ENCODE measurements at regions not wholly inside any gene's neighbourhood (a gene's known extent, or its start where the extent isn't known, plus 50 kb on each side); places are given as distances from the start of the nearest gene placed in this dataset.

GRCh38 chr21:35510957-35511695, 462.0 kb upstream of the RUNX1 start:
- Histone ChIP-seq H3K27me3 (replicated peaks; ENCODE audit: control insufficient read depth, insufficient read depth, low read length) (no peaks in the 10 kb centered on the region), H3K36me3 (ENCODE audit: control insufficient read depth, insufficient read depth, low read length, severe bottlenecking) (no peaks in the 10 kb centered on the region), H3K9me3 (ENCODE audit: control insufficient read depth, low read length) (no peaks in the 10 kb centered on the region)

DNA sequence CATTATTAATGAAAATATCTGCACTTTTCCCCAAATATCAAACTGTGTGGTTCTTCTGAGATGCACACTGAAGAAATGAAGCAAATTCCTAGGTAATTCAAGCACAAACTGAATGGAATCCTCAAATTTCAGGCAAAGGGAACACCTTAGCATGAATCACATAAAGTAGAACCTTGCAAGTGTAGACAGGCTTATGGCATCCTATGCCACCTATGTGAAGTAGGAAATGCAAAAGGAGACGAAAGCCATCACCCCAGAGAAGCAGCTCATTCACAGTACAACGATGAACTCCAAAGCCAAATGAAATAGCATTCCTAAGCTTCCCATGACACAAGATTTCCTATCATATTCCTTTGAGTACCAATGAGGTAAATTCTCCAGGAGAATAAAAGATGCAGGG, 461.2 kb upstream of the RUNX1 start:
- Histone ChIP-seq H3K4me3 (ENCODE audit: low read length) (no peak overlapping the region), H3K36me3 (ENCODE audit: control insufficient read depth, insufficient read depth, low read length, severe bottlenecking) (no peaks in the 10 kb centered on the region), H3K9ac (ENCODE audit: low read length) (no peak overlapping the region), H3K27me3 (replicated peaks; ENCODE audit: control insufficient read depth, insufficient read depth, low read length) (no peaks in the 10 kb centered on the region), H3K4me1 (ENCODE audit: control insufficient read depth, insufficient read depth, low read length) (peaks cover 38% of the 10 kb centered on the region), H3K9me3 (ENCODE audit: control insufficient read depth, low read length) (no peaks in the 10 kb centered on the region)
- no peak for DNase-seq (ENCODE audit: low read depth)

More at GRCh38 chr21:35510957-35511695, 462.0 kb upstream of the RUNX1 start:
- DNase-seq (ENCODE audit: low read depth), result peak; percentile 63
- Histone ChIP-seq H3K9ac (ENCODE audit: low read length) (peak overlapping the region; percentile 27), H3K4me3 (ENCODE audit: low read length) (peak overlapping the region; percentile 19), H3K4me1 (ENCODE audit: control insufficient read depth, insufficient read depth, low read length) (peaks cover 38% of the 10 kb centered on the region)

- H3K9ac ChIP-seq (ENCODE audit: low read length), result no peak overlapping the region
- no peaks in the 10 kb centered on the region for H3K36me3 ChIP-seq (ENCODE audit: control insufficient read depth, insufficient read depth, low read length, severe bottlenecking)
- no peaks in the 10 kb centered on the region for H3K27me3 ChIP-seq (replicated peaks; ENCODE audit: control insufficient read depth, insufficient read depth, low read length)
- H3K9me3 ChIP-seq (ENCODE audit: control insufficient read depth, low read length), result no peaks in the 10 kb centered on the region
- peaks cover 44% of the 10 kb centered on the region for H3K4me1 ChIP-seq (ENCODE audit: control insufficient read depth, insufficient read depth, low read length)
- H3K4me3 ChIP-seq (ENCODE audit: low read length), result no peak overlapping the region
- peak; percentile 13 for DNase-seq (ENCODE audit: low read depth)
Measured at GRCh38 chr21:35509001-35509704, 460.1 kb upstream of the RUNX1 start.

DNA sequence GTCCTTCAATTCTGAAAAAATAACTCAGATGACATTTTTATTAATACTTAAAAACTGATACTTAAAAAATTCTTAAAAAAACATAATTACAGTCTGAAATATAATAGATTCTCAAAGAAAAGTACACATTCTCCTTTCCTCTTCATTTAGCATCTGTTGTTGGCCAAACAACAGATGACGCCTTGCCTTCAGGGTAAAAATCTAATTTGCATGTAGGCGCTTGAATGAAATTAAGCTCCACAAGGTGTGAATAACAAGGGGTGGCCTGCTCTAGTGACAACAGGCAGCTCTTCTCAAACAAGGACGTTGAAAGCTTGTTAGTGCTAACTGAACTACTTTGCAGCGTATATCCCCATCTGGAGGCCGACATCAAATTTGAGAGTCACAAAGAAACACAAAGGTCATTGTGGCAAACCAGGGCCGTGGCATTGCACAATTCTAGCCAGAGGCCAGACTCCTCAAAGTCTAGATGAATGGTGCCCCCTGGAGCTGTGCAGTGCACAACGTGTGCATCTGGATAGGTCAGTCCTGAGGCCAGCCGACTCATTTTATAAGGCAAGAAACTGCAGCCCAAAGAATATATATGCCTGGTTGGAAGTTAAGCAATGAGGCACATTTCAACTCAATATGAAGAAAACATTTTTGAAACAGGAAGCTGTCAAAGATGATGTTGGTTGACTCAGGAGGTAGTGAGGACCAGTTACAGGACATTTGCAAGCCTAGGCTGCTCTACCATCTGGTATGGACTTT, 459.2 kb upstream of the RUNX1 start:
- H3K4me3 ChIP-seq (ENCODE audit: low read length), result no peak overlapping the region
- peaks cover 53% of the 10 kb centered on the region for H3K4me1 ChIP-seq (ENCODE audit: control insufficient read depth, insufficient read depth, low read length)
- H3K27me3 ChIP-seq (replicated peaks; ENCODE audit: control insufficient read depth, insufficient read depth, low read length), result no peaks in the 10 kb centered on the region
- no peaks in the 10 kb centered on the region for H3K36me3 ChIP-seq (ENCODE audit: control insufficient read depth, insufficient read depth, low read length, severe bottlenecking)
- H3K9ac ChIP-seq (ENCODE audit: low read length), result no peak overlapping the region
- H3K9me3 ChIP-seq (ENCODE audit: control insufficient read depth, low read length), result no peaks in the 10 kb centered on the region
- DNase-seq (ENCODE audit: low read depth), result peak; percentile 51

DNA sequence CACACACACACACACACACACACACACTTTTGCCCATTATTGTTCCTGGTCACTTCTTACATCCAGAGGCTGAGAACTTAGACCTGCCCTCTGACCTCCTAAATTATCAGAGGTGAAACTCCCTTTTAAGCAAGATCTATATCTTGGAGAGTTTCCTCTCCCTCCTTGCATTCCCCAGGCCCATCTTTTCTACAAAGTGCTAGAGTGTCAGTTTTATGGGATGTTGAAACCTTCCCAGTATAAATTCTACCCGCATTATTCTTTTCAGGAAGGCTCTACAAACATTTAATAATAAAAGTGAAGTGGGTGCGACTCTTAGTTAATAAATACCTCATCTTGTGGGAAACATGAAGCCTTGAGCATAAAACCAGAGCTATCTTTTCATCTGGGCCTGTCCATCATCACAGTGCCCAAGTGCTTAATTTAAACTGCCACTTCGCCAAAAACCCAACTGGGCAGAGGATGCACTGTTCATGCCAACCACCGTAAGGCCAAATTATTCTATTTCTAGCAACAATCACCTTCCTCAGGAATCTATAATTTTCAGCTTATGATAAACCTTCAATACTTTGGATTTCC, 458.2 kb upstream of the RUNX1 start:
- peaks cover 53% of the 10 kb centered on the region for H3K4me1 ChIP-seq (ENCODE audit: control insufficient read depth, insufficient read depth, low read length)
- H3K9me3 ChIP-seq (ENCODE audit: control insufficient read depth, low read length), result no peaks in the 10 kb centered on the region
- no peak for DNase-seq (ENCODE audit: low read depth)
- no peaks in the 10 kb centered on the region for H3K27me3 ChIP-seq (replicated peaks; ENCODE audit: control insufficient read depth, insufficient read depth, low read length)
- H3K4me3 ChIP-seq (ENCODE audit: low read length), result no peak overlapping the region
- no peak overlapping the region for H3K9ac ChIP-seq (ENCODE audit: low read length)
- no peaks in the 10 kb centered on the region for H3K36me3 ChIP-seq (ENCODE audit: control insufficient read depth, insufficient read depth, low read length, severe bottlenecking)

- H3K27me3 ChIP-seq (replicated peaks; ENCODE audit: control insufficient read depth, insufficient read depth, low read length), result no peaks in the 10 kb centered on the region
- no peak overlapping the region for H3K9ac ChIP-seq (ENCODE audit: low read length)
- no peak overlapping the region for H3K4me3 ChIP-seq (ENCODE audit: low read length)
- H3K36me3 ChIP-seq (ENCODE audit: control insufficient read depth, insufficient read depth, low read length, severe bottlenecking), result no peaks in the 10 kb centered on the region
- H3K9me3 ChIP-seq (ENCODE audit: control insufficient read depth, low read length), result no peaks in the 10 kb centered on the region
- H3K4me1 ChIP-seq (ENCODE audit: control insufficient read depth, insufficient read depth, low read length), result peaks cover 48% of the 10 kb centered on the region
- no peak for DNase-seq (ENCODE audit: low read depth)
Measured at GRCh38 chr21:35506771-35507170, 457.7 kb upstream of the RUNX1 start.

GRCh38 chr21:35506352-35506751, 457.2 kb upstream of the RUNX1 start:
- no peaks in the 10 kb centered on the region for H3K27me3 ChIP-seq (replicated peaks; ENCODE audit: control insufficient read depth, insufficient read depth, low read length)
- no peaks in the 10 kb centered on the region for H3K9me3 ChIP-seq (ENCODE audit: control insufficient read depth, low read length)
- H3K4me3 ChIP-seq (ENCODE audit: low read length), result no peak overlapping the region
- no peak overlapping the region for H3K9ac ChIP-seq (ENCODE audit: low read length)
- H3K36me3 ChIP-seq (ENCODE audit: control insufficient read depth, insufficient read depth, low read length, severe bottlenecking), result no peaks in the 10 kb centered on the region
- H3K4me1 ChIP-seq (ENCODE audit: control insufficient read depth, insufficient read depth, low read length), result peaks cover 44% of the 10 kb centered on the region
- no peak for DNase-seq (ENCODE audit: low read depth)

GRCh38 chr21:35504951-35505466, 455.9 kb upstream of the RUNX1 start:
- Histone ChIP-seq H3K36me3 (ENCODE audit: control insufficient read depth, insufficient read depth, low read length, severe bottlenecking) (no peaks in the 10 kb centered on the region), H3K4me1 (ENCODE audit: control insufficient read depth, insufficient read depth, low read length) (peaks cover 38% of the 10 kb centered on the region), H3K9me3 (ENCODE audit: control insufficient read depth, low read length) (no peaks in the 10 kb centered on the region), H3K9ac (ENCODE audit: low read length) (no peak overlapping the region), H3K27me3 (replicated peaks; ENCODE audit: control insufficient read depth, insufficient read depth, low read length) (no peaks in the 10 kb centered on the region), H3K4me3 (ENCODE audit: low read length) (no peak overlapping the region)
- DNase-seq (ENCODE audit: low read depth), result no peak

DNA sequence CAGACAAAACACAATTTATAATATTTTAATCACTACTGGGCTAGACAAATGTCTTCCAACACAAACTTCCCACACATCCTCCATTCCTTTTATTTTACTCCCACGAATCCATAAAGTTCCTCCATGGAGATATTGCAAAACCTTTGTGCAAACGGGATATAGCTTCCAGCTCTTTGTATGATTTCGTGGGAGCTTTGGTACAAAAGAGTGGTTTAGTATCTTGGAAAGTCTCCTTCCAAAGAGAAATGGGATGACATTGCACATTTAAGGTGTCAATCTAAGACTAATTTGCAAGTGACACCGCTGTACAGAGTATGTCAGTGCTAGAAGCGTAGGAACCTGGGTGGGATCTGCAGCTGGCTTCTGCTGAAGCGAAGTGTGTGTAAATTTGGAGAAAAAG, 455.2 kb upstream of the RUNX1 start:
- peaks cover 38% of the 10 kb centered on the region for H3K4me1 ChIP-seq (ENCODE audit: control insufficient read depth, insufficient read depth, low read length)
- no peaks in the 10 kb centered on the region for H3K9me3 ChIP-seq (ENCODE audit: control insufficient read depth, low read length)
- H3K27me3 ChIP-seq (replicated peaks; ENCODE audit: control insufficient read depth, insufficient read depth, low read length), result no peaks in the 10 kb centered on the region
- no peaks in the 10 kb centered on the region for H3K36me3 ChIP-seq (ENCODE audit: control insufficient read depth, insufficient read depth, low read length, severe bottlenecking)
- H3K4me3 ChIP-seq (ENCODE audit: low read length), result peak overlapping the region; percentile 34
- no peak for DNase-seq (ENCODE audit: low read depth)
- H3K9ac ChIP-seq (ENCODE audit: low read length), result peak overlapping the region; percentile 16

- peaks cover 33% of the 10 kb centered on the region for H3K4me1 ChIP-seq (ENCODE audit: control insufficient read depth, insufficient read depth, low read length)
- DNase-seq (ENCODE audit: low read depth), result peak; percentile 4
- peak overlapping the region; percentile 16 for H3K9ac ChIP-seq (ENCODE audit: low read length)
- H3K4me3 ChIP-seq (ENCODE audit: low read length), result no peak overlapping the region
- no peaks in the 10 kb centered on the region for H3K36me3 ChIP-seq (ENCODE audit: control insufficient read depth, insufficient read depth, low read length, severe bottlenecking)
- no peaks in the 10 kb centered on the region for H3K27me3 ChIP-seq (replicated peaks; ENCODE audit: control insufficient read depth, insufficient read depth, low read length)
- no peaks in the 10 kb centered on the region for H3K9me3 ChIP-seq (ENCODE audit: control insufficient read depth, low read length)
Measured at GRCh38 chr21:35503671-35504070, 454.6 kb upstream of the RUNX1 start.

- Histone ChIP-seq H3K9me3 (ENCODE audit: control insufficient read depth, low read length) (no peaks in the 10 kb centered on the region), H3K9ac (ENCODE audit: low read length) (no peak overlapping the region), H3K27me3 (replicated peaks; ENCODE audit: control insufficient read depth, insufficient read depth, low read length) (no peaks in the 10 kb centered on the region), H3K4me1 (ENCODE audit: control insufficient read depth, insufficient read depth, low read length) (peaks cover 25% of the 10 kb centered on the region), H3K36me3 (ENCODE audit: control insufficient read depth, insufficient read depth, low read length, severe bottlenecking) (no peaks in the 10 kb centered on the region), H3K4me3 (ENCODE audit: low read length) (no peak overlapping the region)
- no peak for DNase-seq (ENCODE audit: low read depth)
Measured at GRCh38 chr21:35502821-35503220, 453.7 kb upstream of the RUNX1 start.
